ENCODE measurements at regions not wholly inside any gene's neighbourhood (a gene's known extent, or its start where the extent isn't known, plus 50 kb on each side); places are given as distances from the start of the nearest gene placed in this dataset.
"Not testable (repeated sequence)": the region's sequence is repeated elsewhere in the genome, so short reads cannot be mapped to it uniquely, and the experiment has no call there.

DNA sequence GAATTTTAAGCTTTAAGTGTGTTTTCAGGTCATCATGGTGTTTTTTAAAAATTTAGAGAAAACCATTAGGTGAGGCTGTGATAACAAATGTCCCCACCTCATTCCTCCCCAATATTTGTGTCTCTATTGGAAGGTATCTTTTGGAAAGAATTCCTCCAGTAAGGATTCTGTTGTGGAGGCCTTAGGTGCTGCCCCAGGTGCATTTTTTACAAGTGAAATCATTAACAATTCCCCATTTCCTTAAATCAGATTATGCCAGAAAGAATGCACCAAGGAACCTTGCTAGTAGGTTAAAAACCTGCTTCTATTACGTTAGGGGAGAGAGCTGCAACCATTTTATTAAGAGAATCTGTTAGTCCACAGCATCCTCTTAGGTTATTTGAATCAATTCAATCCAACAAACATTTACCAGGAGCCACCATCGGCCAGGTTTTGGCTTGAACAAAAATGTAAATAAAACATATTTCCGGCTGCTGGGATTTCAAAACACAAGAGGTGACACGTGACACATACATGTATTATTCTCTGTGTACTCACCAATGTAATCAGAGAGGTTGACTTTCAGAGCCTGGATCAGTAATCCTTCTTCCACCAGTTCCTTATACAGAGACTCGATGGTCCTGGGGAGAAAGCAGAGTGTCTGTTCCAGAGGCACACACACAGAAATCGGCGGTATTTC, 112.5 kb upstream of the ASB18 start:
- TF ChIP-seq, protein P1, sequence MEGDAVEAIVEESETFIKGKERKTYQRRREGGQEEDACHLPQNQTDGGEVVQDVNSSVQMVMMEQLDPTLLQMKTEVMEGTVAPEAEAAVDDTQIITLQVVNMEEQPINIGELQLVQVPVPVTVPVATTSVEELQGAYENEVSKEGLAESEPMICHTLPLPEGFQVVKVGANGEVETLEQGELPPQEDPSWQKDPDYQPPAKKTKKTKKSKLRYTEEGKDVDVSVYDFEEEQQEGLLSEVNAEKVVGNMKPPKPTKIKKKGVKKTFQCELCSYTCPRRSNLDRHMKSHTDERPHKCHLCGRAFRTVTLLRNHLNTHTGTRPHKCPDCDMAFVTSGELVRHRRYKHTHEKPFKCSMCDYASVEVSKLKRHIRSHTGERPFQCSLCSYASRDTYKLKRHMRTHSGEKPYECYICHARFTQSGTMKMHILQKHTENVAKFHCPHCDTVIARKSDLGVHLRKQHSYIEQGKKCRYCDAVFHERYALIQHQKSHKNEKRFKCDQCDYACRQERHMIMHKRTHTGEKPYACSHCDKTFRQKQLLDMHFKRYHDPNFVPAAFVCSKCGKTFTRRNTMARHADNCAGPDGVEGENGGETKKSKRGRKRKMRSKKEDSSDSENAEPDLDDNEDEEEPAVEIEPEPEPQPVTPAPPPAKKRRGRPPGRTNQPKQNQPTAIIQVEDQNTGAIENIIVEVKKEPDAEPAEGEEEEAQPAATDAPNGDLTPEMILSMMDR (IDR thresholded peaks at IDR 0.05; ENCODE audit: insufficient read depth, low read length, poor library complexity, severe bottlenecking) = no peak

DNA sequence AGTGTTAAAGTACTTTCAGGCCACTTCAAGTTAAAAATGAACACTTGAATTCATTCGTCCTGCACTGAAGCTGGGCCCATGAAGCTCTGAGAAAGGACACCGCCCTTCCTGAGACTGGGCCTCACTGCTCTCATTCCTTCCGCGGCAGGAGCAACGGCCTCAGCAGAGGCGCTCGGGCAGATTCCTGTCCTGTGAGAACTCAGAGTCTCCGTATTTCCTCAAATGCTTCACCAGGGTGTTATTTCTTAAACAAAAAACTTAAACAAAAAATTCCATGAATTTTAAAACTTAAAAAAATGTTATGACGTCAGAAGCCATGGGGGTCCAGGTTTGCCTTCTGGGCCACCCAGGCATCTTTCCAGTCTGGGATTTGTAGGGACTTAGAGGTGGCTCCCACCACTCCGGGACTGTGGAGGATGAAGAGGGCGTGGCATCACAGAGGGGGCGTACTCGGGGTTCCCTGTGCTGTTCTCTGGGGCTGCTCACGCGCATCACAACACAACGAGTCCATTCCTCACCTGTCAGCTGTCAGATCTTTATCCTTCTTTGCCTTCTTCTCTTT, 115.9 kb upstream of the ASB18 start:
- DNase-seq (ENCODE audit: extremely low read depth, insufficient read length) = no peak
- no peak overlapping the region for H3K4me3 ChIP-seq (replicated peaks; ENCODE audit: low read depth, low read length)
- H3K27me3 ChIP-seq (replicated peaks; ENCODE audit: control insufficient read depth, insufficient read depth, low read length) = no peaks in the 10 kb centered on the region
- H3K36me3 ChIP-seq (ENCODE audit: control insufficient read depth, insufficient read depth, low read length) = no peaks in the 10 kb centered on the region
- TF ChIP-seq, protein P1 (IDR thresholded peaks at IDR 0.05; ENCODE audit: insufficient read depth, low read length, poor library complexity, severe bottlenecking) = no peak

More for the DNA sequence above, 112.5 kb upstream of the ASB18 start:
- no peak overlapping the region for H3K4me3 ChIP-seq (replicated peaks; ENCODE audit: low read depth, low read length)
- no peak for DNase-seq (ENCODE audit: extremely low read depth, insufficient read length)
- H3K36me3 ChIP-seq (ENCODE audit: control insufficient read depth, insufficient read depth, low read length) = no peaks in the 10 kb centered on the region
- no peaks in the 10 kb centered on the region for H3K27me3 ChIP-seq (replicated peaks; ENCODE audit: control insufficient read depth, insufficient read depth, low read length)

DNA sequence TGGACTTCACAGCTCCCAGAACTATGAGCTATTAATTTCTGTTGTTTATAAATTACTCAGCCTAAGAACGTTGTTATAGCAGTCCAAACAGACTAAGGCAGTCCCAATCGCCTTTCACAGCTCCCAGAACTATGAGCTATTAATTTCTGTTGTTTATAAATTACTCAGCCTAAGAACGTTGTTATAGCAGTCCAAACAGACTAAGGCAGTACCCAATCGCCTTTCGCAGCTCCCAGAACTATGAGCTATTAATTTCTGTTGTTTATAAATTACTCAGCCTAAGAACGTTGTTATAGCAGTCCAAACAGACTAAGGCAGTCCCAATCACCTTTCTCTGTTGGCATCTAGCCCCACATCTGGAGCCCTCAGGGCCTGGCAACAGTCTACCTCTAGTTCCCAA, 117.0 kb upstream of the ASB18 start:
- DNase-seq (ENCODE audit: extremely low read depth, insufficient read length); H3K27me3 ChIP-seq (replicated peaks; ENCODE audit: control insufficient read depth, insufficient read depth, low read length); H3K4me3 ChIP-seq (replicated peaks; ENCODE audit: low read depth, low read length); H3K36me3 ChIP-seq (ENCODE audit: control insufficient read depth, insufficient read depth, low read length): not testable (repeated sequence)

DNA sequence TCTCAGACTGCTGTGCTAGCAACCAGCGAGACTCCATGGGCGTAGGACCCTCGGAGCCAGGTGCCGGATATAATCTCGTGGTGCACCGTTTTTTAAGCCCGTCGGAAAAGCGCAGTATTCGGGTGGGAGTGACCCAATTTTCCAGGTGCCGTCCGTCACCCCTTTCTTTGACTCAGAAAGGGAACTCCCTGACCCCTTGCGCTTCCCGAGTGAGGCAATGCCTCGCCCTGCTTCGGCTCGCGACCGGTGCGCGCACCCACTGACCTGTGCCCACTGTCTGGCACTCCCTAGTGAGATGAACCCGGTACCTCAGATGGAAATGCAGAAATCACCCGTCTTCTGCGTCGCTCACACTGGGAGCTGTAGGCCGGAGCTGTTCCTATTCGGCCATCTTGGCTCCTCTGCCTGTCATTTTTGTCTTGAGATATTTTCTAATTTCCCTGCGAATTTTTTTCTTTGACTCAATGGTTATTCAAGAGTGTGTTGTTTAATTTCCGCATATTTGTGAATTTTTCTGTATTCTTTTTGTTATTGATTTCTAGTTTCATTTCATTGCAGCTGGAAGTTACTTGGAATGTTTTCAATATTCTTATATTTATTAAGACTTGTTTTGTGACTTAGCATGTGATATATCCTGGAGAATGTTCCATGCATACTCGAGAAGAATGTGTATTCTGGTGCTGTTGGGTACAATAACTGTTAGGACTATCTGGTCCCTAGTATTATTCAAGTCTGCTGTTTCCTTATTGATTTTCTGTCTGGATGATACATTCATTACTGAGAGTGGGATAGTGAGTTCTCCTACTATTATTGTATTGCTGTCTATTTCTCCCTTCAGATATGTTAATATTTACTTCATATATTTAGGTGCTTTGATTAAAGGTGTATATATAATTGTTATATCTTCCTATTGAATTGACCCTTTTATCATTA, 125.3 kb upstream of the ASB18 start:
- DNase-seq (ENCODE audit: extremely low read depth, insufficient read length); H3K27me3 ChIP-seq (replicated peaks; ENCODE audit: control insufficient read depth, insufficient read depth, low read length); H3K36me3 ChIP-seq (ENCODE audit: control insufficient read depth, insufficient read depth, low read length); H3K4me3 ChIP-seq (replicated peaks; ENCODE audit: low read depth, low read length): not testable (repeated sequence)

DNA sequence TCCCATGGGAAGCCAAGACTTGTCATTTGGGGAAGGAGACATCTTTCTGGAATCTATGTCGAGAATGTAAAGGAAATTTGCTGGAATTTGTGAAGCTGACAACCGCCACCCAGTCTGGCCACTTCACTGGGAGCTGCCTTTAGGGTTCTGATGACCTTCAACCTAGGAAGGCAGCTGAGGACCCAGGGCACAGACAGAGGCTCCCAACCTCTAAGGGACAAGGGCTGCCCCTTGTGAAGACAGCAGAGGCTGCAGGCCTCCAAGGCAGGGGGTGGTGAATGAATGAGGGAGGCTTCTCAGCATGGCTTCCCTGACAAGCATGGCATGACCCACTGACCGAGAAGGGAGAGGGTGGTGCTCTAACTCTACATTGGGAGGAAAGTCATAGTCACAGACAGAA, 128.9 kb upstream of the ASB18 start:
- no peak overlapping the region for H3K4me3 ChIP-seq (replicated peaks; ENCODE audit: low read depth, low read length)
- no peaks in the 10 kb centered on the region for H3K36me3 ChIP-seq (ENCODE audit: control insufficient read depth, insufficient read depth, low read length)
- DNase-seq (ENCODE audit: extremely low read depth, insufficient read length) = no peak
- H3K27me3 ChIP-seq (replicated peaks; ENCODE audit: control insufficient read depth, insufficient read depth, low read length) = no peaks in the 10 kb centered on the region
- TF ChIP-seq, protein P1 (IDR thresholded peaks at IDR 0.05; ENCODE audit: insufficient read depth, low read length, poor library complexity, severe bottlenecking) = no peak

DNA sequence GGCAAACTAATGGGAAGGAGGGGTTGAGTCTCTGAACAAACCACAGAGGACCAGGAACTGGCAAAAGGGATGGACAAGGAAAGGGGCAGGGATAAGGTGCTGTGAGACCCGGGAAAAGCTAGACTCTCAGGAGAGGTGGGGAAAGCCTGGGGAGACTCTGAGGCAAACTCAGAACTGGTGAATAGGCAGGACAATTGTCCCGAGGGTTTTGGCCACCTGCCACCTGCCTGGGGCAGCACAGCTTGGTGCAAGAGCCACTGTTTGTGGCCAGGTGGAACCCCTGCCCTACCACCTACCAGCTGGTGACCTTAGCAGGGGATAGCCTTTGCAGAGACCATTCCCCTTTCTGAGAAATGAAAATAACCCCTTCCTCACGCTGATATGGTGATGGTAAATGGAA, 129.4 kb upstream of the ASB18 start:
- H3K27me3 ChIP-seq (replicated peaks; ENCODE audit: control insufficient read depth, insufficient read depth, low read length) = no peaks in the 10 kb centered on the region
- no peaks in the 10 kb centered on the region for H3K36me3 ChIP-seq (ENCODE audit: control insufficient read depth, insufficient read depth, low read length)
- TF ChIP-seq, protein P1 (IDR thresholded peaks at IDR 0.05; ENCODE audit: insufficient read depth, low read length, poor library complexity, severe bottlenecking) = no peak
- no peak overlapping the region for H3K4me3 ChIP-seq (replicated peaks; ENCODE audit: low read depth, low read length)
- no peak for DNase-seq (ENCODE audit: extremely low read depth, insufficient read length)

Measured in GM06990 (cell line).